HepG2 (cell line): ENCODE measurements at regions not wholly inside any gene's neighbourhood (a gene's known extent, or its start where the extent isn't known, plus 50 kb on each side); places are given as distances from the start of the nearest gene placed in this dataset.

Experiments used
- CAMTA2 ChIP-seq: sonication (generic); formaldehyde crosslinking; IDR thresholded peaks from 2 replicates; pipeline ENCODE4 v1.4.0; 2020; ENCODE audit warnings: mild to moderate bottlenecking, missing genetic modification reagents, borderline replicate concordance
- ISX ChIP-seq: sonication (generic); formaldehyde crosslinking; conservative IDR thresholded peaks from 2 replicates; pipeline ENCODE4 v1.5.0; 2020; ENCODE audit warnings: missing genetic modification reagents
- MAFF ChIP-seq: IDR thresholded peaks from 2 replicates; pipeline ENCODE4 v1.6.1; 2011; ENCODE audit warnings: low read depth, low read length, improper control_type of control experiment
- MIER3 ChIP-seq: IDR thresholded peaks from 2 replicates; pipeline ENCODE4 v1.6.1; 2016; ENCODE audit warnings: missing compliant biosample characterization, borderline replicate concordance
- PRMT3 ChIP-seq: sonication (generic); formaldehyde crosslinking; IDR thresholded peaks from 2 replicates; pipeline ENCODE4 v1.8.1; 2022; ENCODE audit warnings: low read depth, mild to moderate bottlenecking, moderate library complexity, missing genetic modification reagents, borderline replicate concordance
- PTBP1 ChIP-seq: fragments of 200-400 bp; formaldehyde crosslinking; IDR thresholded peaks from 2 replicates; pipeline ENCODE4 v1.6.1; 2018; ENCODE audit warnings: low read length, low read depth; ENCODE audit not compliant: poor library complexity, severe bottlenecking
- RBAK ChIP-seq: sonication (generic); formaldehyde crosslinking; IDR thresholded peaks from 2 replicates; pipeline ENCODE4 v1.5.1; 2020; ENCODE audit warnings: mild to moderate bottlenecking, missing genetic modification reagents
- RORA ChIP-seq: sonication (generic); formaldehyde crosslinking; IDR thresholded peaks from 2 replicates; pipeline ENCODE4 v1.5.0; 2020; ENCODE audit warnings: mild to moderate bottlenecking, missing genetic modification reagents, moderate library complexity
- SNRNP70 ChIP-seq: fragments of 200-400 bp; formaldehyde crosslinking; IDR thresholded peaks from 2 replicates; pipeline ENCODE4 v1.6.1; 2017; ENCODE audit warnings: mild to moderate bottlenecking, low read depth, low read length, moderate library complexity
- TP53 ChIP-seq: sonication (generic); formaldehyde crosslinking; conservative IDR thresholded peaks from 2 replicates; pipeline ENCODE4 v1.4.0; 2020; ENCODE audit warnings: missing genetic modification reagents
- ZBTB1 ChIP-seq: sonication (generic); formaldehyde crosslinking; IDR thresholded peaks from 2 replicates; pipeline ENCODE4 v1.4.0; 2020; ENCODE audit warnings: missing genetic modification reagents, borderline replicate concordance
- ZBTB43 ChIP-seq: sonication (generic); formaldehyde crosslinking; conservative IDR thresholded peaks from 2 replicates; pipeline ENCODE4 v1.4.0; 2020; ENCODE audit warnings: missing genetic modification reagents
- ZFP36L1 ChIP-seq: sonication (generic); formaldehyde crosslinking; IDR thresholded peaks from 2 replicates; pipeline ENCODE4 v1.8.0; 2022; ENCODE audit warnings: mild to moderate bottlenecking, missing genetic modification reagents, moderate library complexity
- ZFY ChIP-seq: sonication (generic); formaldehyde crosslinking; IDR thresholded peaks from 2 replicates; pipeline ENCODE4 v1.4.0; 2020; ENCODE audit warnings: missing genetic modification reagents
- ZNF138 ChIP-seq: sonication (generic); formaldehyde crosslinking; IDR thresholded peaks from 2 replicates; pipeline ENCODE4 v1.5.0; 2020; ENCODE audit warnings: mild to moderate bottlenecking, low read depth, missing genetic modification reagents
- ZNF431 ChIP-seq: sonication (generic); formaldehyde crosslinking; IDR thresholded peaks from 2 replicates; pipeline ENCODE4 v1.9.0; 2022; ENCODE audit warnings: missing genetic modification reagents, low read depth, mild to moderate bottlenecking, borderline replicate concordance
- ZNF547 ChIP-seq: sonication (generic); formaldehyde crosslinking; IDR thresholded peaks from 2 replicates; pipeline ENCODE4 v1.5.1; 2020; ENCODE audit warnings: mild to moderate bottlenecking, missing genetic modification reagents
- ZNF670 ChIP-seq: sonication (generic); formaldehyde crosslinking; IDR thresholded peaks from 2 replicates; pipeline ENCODE4 v1.8.0; 2022; ENCODE audit warnings: mild to moderate bottlenecking, missing genetic modification reagents, borderline replicate concordance
- ZNF770 ChIP-seq: sonication (generic); formaldehyde crosslinking; IDR thresholded peaks from 2 replicates; pipeline ENCODE4 v1.5.0; 2020; ENCODE audit warnings: mild to moderate bottlenecking, missing genetic modification reagents
- ZNF775 ChIP-seq: sonication (generic); formaldehyde crosslinking; IDR thresholded peaks from 2 replicates; pipeline ENCODE4 v1.4.0; 2020; ENCODE audit warnings: missing genetic modification reagents, mild to moderate bottlenecking, moderate library complexity, borderline replicate concordance
- ZNF788 ChIP-seq: sonication (generic); formaldehyde crosslinking; IDR thresholded peaks from 2 replicates; pipeline ENCODE4 v1.5.0; 2020; ENCODE audit warnings: mild to moderate bottlenecking, missing genetic modification reagents, borderline replicate concordance
- TF ChIP-seq, protein P1 (sequence below): sonication (generic); formaldehyde crosslinking; IDR thresholded peaks from 2 replicates; pipeline ENCODE4 v1.5.0; 2020; ENCODE audit warnings: missing genetic modification reagents, mild to moderate bottlenecking, borderline replicate concordance
- TF ChIP-seq, protein P2 (sequence below): IDR thresholded peaks from 2 replicates; pipeline ENCODE4 v1.6.1; 2016; ENCODE audit warnings: missing compliant biosample characterization, missing genetic modification reagents, borderline replicate concordance
- TF ChIP-seq, protein P3 (sequence below): sonication (generic); formaldehyde crosslinking; IDR thresholded peaks from 2 replicates; pipeline ENCODE4 v1.8.0; 2022; ENCODE audit warnings: mild to moderate bottlenecking, missing genetic modification reagents; ENCODE audit not compliant: insufficient replicate concordance

- TF ChIP-seq TP53 (CRISPR knock-in tag) (peak; percentile 57; the same call in 1 of the 2 replicates), ZFP36L1 (peak; percentile 75; the same call in 1 of the 2 replicates), RBAK (CRISPR knock-in tag) (no peak), ZNF770 (no peak), ISX (CRISPR knock-in tag) (0 out of 2 replicates have a peak, but pooled peaks have one; percentile 35), CAMTA2 (CRISPR knock-in tag) (no peak), SNRNP70 (no peak), ZNF138 (CRISPR knock-in tag) (no peak), ZBTB43 (CRISPR knock-in tag) (peak; percentile 64; the same call in 1 of the 2 replicates), ZNF431 (CRISPR knock-in tag) (no peak), ZNF547 (CRISPR knock-in tag) (peak; percentile 65), ZNF670 (0 out of 2 replicates have a peak, but pooled peaks have one; percentile 34), PRMT3 (CRISPR knock-in tag) (no peak), MIER3 (peak; percentile 73; the same call in 1 of the 2 replicates), RORA (CRISPR knock-in tag) (no peak), PTBP1 (peak; percentile 87), ZFY (CRISPR knock-in tag) (peak; percentile 80), ZNF775 (CRISPR knock-in tag) (no peak), ZNF788 (peak; percentile 88; the same call in 1 of the 2 replicates), MAFF (no peak), ZBTB1 (CRISPR knock-in tag) (no peak)
- TF ChIP-seq, protein P1, sequence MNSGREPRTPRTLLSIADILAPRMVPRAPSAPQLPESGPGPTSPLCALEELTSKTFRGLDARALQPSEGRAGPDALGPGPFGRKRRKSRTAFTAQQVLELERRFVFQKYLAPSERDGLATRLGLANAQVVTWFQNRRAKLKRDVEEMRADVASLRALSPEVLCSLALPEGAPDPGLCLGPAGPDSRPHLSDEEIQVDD = peak; percentile 42; the same call in 1 of the 2 replicates
- TF ChIP-seq, protein P2, sequence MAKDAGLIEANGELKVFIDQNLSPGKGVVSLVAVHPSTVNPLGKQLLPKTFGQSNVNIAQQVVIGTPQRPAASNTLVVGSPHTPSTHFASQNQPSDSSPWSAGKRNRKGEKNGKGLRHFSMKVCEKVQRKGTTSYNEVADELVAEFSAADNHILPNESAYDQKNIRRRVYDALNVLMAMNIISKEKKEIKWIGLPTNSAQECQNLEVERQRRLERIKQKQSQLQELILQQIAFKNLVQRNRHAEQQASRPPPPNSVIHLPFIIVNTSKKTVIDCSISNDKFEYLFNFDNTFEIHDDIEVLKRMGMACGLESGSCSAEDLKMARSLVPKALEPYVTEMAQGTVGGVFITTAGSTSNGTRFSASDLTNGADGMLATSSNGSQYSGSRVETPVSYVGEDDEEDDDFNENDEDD (CRISPR knock-in tag) = peak; percentile 71
- TF ChIP-seq, protein P3, sequence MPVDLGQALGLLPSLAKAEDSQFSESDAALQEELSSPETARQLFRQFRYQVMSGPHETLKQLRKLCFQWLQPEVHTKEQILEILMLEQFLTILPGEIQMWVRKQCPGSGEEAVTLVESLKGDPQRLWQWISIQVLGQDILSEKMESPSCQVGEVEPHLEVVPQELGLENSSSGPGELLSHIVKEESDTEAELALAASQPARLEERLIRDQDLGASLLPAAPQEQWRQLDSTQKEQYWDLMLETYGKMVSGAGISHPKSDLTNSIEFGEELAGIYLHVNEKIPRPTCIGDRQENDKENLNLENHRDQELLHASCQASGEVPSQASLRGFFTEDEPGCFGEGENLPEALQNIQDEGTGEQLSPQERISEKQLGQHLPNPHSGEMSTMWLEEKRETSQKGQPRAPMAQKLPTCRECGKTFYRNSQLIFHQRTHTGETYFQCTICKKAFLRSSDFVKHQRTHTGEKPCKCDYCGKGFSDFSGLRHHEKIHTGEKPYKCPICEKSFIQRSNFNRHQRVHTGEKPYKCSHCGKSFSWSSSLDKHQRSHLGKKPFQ (CRISPR knock-in tag) = peak; percentile 27
These were observed 124.4 kb downstream of the C9orf50 start (continued) for GRCh38 chr9:129496473-129497004.
